ENCODE measurements at regions not wholly inside any gene's neighbourhood (a gene's known extent, or its start where the extent isn't known, plus 50 kb on each side); places are given as distances from the start of the nearest gene placed in this dataset.

DNA sequence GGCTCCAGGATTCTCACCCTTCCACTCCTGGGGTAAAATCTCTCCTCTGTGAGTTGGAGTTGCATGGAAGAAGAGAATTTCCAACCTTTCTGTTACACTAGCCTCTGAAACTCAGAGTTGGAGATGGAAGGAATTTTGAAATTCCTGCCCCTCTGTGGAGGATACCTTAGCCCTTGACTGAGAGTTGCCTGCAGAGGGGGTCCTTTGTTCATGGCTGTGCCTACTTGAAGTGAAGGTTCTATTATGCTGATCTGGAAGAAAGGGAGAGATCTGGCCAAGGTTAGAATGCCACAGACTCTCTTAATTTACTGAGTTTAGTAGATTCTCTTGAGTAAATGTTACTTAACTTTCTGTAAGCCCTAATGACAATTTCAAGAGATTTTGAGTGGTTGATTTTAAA lies 626.6 kb upstream of the GYPC start:
- Histone ChIP-seq H4K8ac (ENCODE audit: low read depth in 2 of 2, low read length in 2 of 2) (no peak overlapping the region), H4K20me1 (ENCODE audit: insufficient read depth, low read length) (no peaks in the 10 kb centered on the region), H3K4ac (ENCODE audit: low read depth, low read length) (no peak overlapping the region), H3K23ac (ENCODE audit: low read depth, low read length) (no peak overlapping the region), H3K4me1 (ENCODE audit: control insufficient read depth, insufficient read depth, low read length) (no peaks in the 10 kb centered on the region), H3K14ac (replicated peaks; ENCODE audit: low read depth, low read length) (no peak overlapping the region), H3K4me2 (ENCODE audit: low read depth, low read length) (no peak overlapping the region), H2AK5ac (ENCODE audit: low read depth, low read length) (no peak overlapping the region), H2BK120ac (ENCODE audit: low read depth, low read length) (no peak overlapping the region), H2BK15ac (ENCODE audit: low read depth, low read length) (no peak overlapping the region), H3K79me1 (ENCODE audit: low read depth in 1 of 2, low read length in 2 of 2) (no peaks in the 10 kb centered on the region), H3K9me1 (ENCODE audit: insufficient read depth, low read length) (no peaks in the 10 kb centered on the region), H2AFZ (replicated peaks; ENCODE audit: low read length, poor library complexity) (no peak overlapping the region), H3K9ac (ENCODE audit: low read depth, low read length) (no peak overlapping the region), H3K4me3 (ENCODE audit: insufficient read depth, low read depth, low read length) (no peak overlapping the region), H2BK20ac (ENCODE audit: low read depth, low read length) (no peak overlapping the region), H3K36me3 (ENCODE audit: control insufficient read depth, insufficient read depth, low read length) (no peaks in the 10 kb centered on the region), H3K9me3 (ENCODE audit: control insufficient read depth, insufficient read depth, low read length) (no peaks in the 10 kb centered on the region; the same call in 1 of the 2 replicates), H3K27ac (ENCODE audit: insufficient read depth, low read length) (no peak overlapping the region), H4K5ac (ENCODE audit: low read depth, low read length) (no peak overlapping the region), H4K91ac (ENCODE audit: insufficient read depth, low read depth, low read length) (no peak overlapping the region), H3K27me3 (ENCODE audit: control insufficient read depth, insufficient read depth, low read length) (no peaks in the 10 kb centered on the region), H3K56ac (ENCODE audit: extremely low read depth, insufficient read depth, low read length) (no peak overlapping the region), H2BK5ac (ENCODE audit: low read depth, low read length, poor library complexity, severe bottlenecking) (no peak overlapping the region), H2AK9ac (replicated peaks; ENCODE audit: low read depth, low read length, poor library complexity) (no peak overlapping the region), H3K18ac (ENCODE audit: low read depth, low read length) (no peak overlapping the region)
- TF ChIP-seq MAFK (IDR thresholded peaks at IDR 0.05; ENCODE audit: low read depth, low read length) (no peak), POLR2A (IDR thresholded peaks at IDR 0.05; ENCODE audit: low read depth, low read length) (no peak)
- intact Hi-C loops (cut with micrococcal nuclease) = no loop called here
- dilution Hi-C loops (cut with HindIII; ENCODE audit: low sequenced_read_pairs, unreplicated experiment) = no loop called here
- BruUV-seq (replicated peaks) = no TSS peak
- no peak for DNase-seq
- CTCF ChIA-PET = no interaction called here
- in situ Hi-C loops (cut with MboI; ENCODE audit: low sequenced_read_pairs) = no loop called here
- POLR2A ChIA-PET (ENCODE audit: unreplicated experiment) = no interaction called here
- no peak for ATAC-seq (ENCODE audit: low read depth)

All from IMR-90 (cell line).